NB4 (cell line): ENCODE measurements at regions not wholly inside any gene's neighbourhood (a gene's known extent, or its start where the extent isn't known, plus 50 kb on each side); places are given as distances from the start of the nearest gene placed in this dataset.
"Not testable (repeated sequence)": the region's sequence is repeated elsewhere in the genome, so short reads cannot be mapped to it uniquely, and the experiment has no call there.

Experiments used
- DNase-seq: peaks from one replicate; pipeline ENCODE4 v3.0.0; 2010; ENCODE audit warnings: low read depth
- H3K4me3 ChIP-seq: one replicate; pipeline ENCODE4 v1.5.1; 2011; ENCODE audit warnings: mild to moderate bottlenecking, low read depth, low read length, moderate library complexity
- CTCF ChIP-seq: IDR thresholded peaks from one replicate; pipeline ENCODE4 v1.5.1; 2012; ENCODE audit warnings: low read depth, low read length
- MAX ChIP-seq: IDR thresholded peaks from 2 replicates; pipeline ENCODE4 v1.6.1; 2011; ENCODE audit warnings: low read depth, low read length
- MYC ChIP-seq: IDR thresholded peaks from 2 replicates; pipeline ENCODE4 v1.6.1; 2011; ENCODE audit warnings: low read depth, low read length
- POLR2A ChIP-seq: IDR thresholded peaks from 2 replicates; pipeline ENCODE4 v1.6.1; 2011; ENCODE audit warnings: mild to moderate bottlenecking; ENCODE audit not compliant: insufficient read length; ENCODE audit errors: extremely low read depth

- DNase-seq: peak; percentile 27
- no peak for TF ChIP-seq POLR2A
- peak; percentile 48 for TF ChIP-seq CTCF
- no peak overlapping the region for H3K4me3 ChIP-seq
Observed at GRCh38 chrX:50988649-50989048, 78.1 kb downstream of the BMP15 start.

- H3K4me3 ChIP-seq: no peak overlapping the region
- TF ChIP-seq POLR2A: no peak
- TF ChIP-seq CTCF: no peak
- no peak for TF ChIP-seq MYC
- no peak for TF ChIP-seq MAX
- DNase-seq: no peak
Observed at GRCh38 chrX:50996930-50997329, 86.4 kb downstream of the BMP15 start.

- not testable (repeated sequence) for DNase-seq, H3K4me3 ChIP-seq
Observed at GRCh38 chrX:51000384-51000783, 89.8 kb downstream of the BMP15 start.

GRCh38 chrX:51001733-51002632 lies 91.4 kb downstream of the BMP15 start:
- not testable (repeated sequence) for H3K4me3 ChIP-seq, DNase-seq

- DNase-seq: no peak
- H3K4me3 ChIP-seq: no peak overlapping the region
- TF ChIP-seq MYC (no peak), CTCF (no peak), POLR2A (no peak), MAX (no peak)
Observed at GRCh38 chrX:51006064-51006463, 95.5 kb downstream of the BMP15 start.

GRCh38 chrX:51024106-51024696 lies 113.7 kb downstream of the BMP15 start:
- no peak for DNase-seq
- no peak overlapping the region for H3K4me3 ChIP-seq
- TF ChIP-seq MAX: no peak
- TF ChIP-seq CTCF: no peak
- no peak for TF ChIP-seq POLR2A
- TF ChIP-seq MYC: no peak

GRCh38 chrX:51026862-51027261 lies 116.3 kb downstream of the BMP15 start:
- H3K4me3 ChIP-seq: no peak overlapping the region
- TF ChIP-seq MYC: no peak
- TF ChIP-seq POLR2A: no peak
- no peak for TF ChIP-seq CTCF
- no peak for TF ChIP-seq MAX
- DNase-seq: no peak
